Fibroblast of peridontal ligament (primary cell): ENCODE measurements at regions not wholly inside any gene's neighbourhood (a gene's known extent, or its start where the extent isn't known, plus 50 kb on each side); places are given as distances from the start of the nearest gene placed in this dataset.

ENCODE experiments used
- DNase-seq: peaks from one replicate; pipeline ENCODE4 v3.0.0-alpha.2; 2010; ENCODE audit errors: extremely low read depth

GRCh38 chr16:55943267-55943666 lies 68.1 kb upstream of the CES5A start:
- no peak for DNase-seq

GRCh38 chr16:55942821-55943220 lies 67.6 kb upstream of the CES5A start:
- DNase-seq: no peak

GRCh38 chr16:55941552-55941951 lies 66.4 kb upstream of the CES5A start:
- no peak for DNase-seq

- DNase-seq: no peak
Measured at GRCh38 chr16:55938126-55938525, 63.0 kb upstream of the CES5A start.

- no peak for DNase-seq
Measured at GRCh38 chr16:55933038-55933437, 57.9 kb upstream of the CES5A start.

- no peak for DNase-seq
Measured at GRCh38 chr16:55930036-55930435, 54.9 kb upstream of the CES5A start.

- no peak for DNase-seq
Measured at GRCh38 chr16:55929181-55929580, 54.0 kb upstream of the CES5A start.

GRCh38 chr16:55925242-55925641 lies 50.1 kb upstream of the CES5A start:
- no peak for DNase-seq
